Eye (tissue), 1 donor: ENCODE measurements at regions not wholly inside any gene's neighbourhood (a gene's known extent, or its start where the extent isn't known, plus 50 kb on each side); places are given as distances from the start of the nearest gene placed in this dataset.
A peak's percentile ranks its signal among the peaks of the same experiment; 100 is the strongest.
"Not testable (repeated sequence)": the region's sequence is repeated elsewhere in the genome, so short reads cannot be mapped to it uniquely, and the experiment has no call there.

Experiments
- DNase-seq: peaks from one replicate; pipeline ENCODE4 v3.0.0-alpha.2; 2015

DNA sequence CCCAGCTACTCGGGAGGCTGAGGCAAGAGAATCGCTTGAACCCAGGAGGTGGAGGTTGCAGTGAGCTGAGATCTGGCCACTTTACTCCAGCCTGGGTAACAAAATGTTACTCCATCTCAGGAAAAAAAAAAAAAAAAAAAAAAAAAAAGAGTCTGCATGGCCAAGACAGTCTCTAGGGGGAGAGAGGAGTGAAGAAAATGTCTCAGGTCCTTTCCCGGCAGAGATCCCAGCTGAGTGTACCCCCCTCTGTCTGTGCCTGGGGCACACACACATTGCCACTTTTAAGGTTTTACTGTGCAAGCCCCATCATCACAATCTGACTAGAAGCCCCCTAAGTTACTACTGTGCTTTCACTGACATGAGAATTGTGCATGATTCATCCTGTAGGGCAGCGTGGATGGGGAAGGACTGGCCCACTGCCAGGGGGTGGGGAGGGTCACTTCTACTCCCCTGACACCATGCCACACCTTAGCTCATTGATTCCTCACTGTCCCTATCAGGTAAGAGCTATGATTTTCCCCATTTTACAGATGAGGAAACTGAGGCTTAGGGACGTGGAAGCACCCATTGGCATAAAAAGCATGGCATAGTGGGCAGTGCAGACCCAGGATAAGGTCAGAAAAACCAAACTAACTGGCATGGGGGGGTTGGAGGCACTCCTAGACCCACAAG, 102.3 kb upstream of the LARP1 start:
- DNase-seq = no peak

DNA sequence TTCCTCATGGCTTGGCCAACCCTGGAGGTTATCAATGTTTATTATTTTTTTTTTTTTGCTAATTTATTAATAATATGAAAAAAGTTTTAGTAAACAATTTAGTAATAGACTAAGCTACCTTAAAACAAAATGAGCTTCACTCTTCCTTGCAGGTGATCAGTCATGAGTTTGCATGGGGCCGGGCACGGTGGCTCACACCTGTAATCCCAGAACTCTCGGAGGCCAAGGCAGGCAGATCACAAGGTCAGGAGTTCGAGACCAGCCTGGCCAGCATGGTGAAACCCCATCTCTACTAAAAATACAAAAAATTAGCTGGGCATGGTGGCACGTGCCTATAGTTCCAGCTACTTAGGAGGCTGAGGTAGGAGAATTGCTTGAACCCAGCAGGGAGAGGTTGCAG, 103.4 kb upstream of the LARP1 start:
- not testable (repeated sequence) for DNase-seq

DNA sequence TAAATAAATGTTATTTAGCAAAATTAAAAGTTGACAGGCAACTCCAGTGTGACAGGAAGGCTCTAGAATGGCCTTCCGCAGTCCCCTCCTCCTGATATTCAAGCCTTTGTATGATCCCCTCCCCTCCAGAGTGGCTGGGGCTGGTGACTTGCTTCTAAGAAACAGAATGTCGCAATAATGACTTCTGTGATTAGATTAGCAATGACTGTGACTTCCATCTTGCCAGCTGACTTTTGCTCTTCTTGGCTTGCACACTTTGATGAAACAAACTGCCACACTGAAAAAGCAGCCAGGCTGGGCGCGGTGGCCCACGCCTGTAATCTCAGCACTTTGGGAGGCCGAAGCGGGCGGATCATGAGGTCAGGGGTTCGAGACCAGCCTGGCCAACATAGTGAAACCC, 106.5 kb upstream of the LARP1 start:
- DNase-seq = no peak

DNA sequence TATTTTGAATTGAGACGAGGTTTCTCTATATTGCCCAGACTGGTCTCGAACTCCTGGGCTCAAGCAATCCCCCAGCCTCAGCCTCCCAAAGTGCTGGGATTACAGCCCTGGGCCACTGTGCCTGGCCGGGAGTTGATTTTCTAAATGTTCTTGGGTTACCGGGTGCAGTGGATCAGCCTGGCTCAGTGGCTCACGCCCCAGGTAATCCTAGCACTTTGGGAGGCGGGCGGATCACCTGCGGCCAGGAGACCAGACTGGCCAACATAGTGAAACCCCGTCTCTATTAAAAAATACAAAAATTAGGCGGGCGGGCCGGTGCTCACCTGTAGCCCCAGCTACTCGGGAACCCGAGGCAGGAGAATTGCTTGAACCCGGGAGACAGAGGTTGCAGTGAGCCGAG, 106.9 kb upstream of the LARP1 start:
- no peak for DNase-seq

DNA sequence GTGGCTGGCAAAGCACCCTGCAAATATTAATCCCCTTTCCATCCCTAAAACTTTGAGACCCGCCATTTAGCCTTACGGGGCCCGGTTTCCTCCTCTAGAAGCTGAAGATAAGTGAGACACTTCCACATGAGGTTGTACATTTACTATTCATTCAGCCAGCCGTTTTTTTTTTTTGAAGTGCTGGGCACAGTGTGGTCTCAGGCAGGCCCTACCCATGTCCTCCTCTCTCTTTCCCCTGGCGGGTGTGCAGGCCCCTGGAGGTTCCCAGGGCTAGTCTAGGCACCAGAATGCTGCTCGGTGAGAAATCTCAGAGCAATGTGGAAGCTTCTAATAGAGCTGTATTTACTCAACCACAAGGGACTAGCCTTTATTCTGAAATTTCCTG, 107.4 kb upstream of the LARP1 start:
- no peak for DNase-seq

DNA sequence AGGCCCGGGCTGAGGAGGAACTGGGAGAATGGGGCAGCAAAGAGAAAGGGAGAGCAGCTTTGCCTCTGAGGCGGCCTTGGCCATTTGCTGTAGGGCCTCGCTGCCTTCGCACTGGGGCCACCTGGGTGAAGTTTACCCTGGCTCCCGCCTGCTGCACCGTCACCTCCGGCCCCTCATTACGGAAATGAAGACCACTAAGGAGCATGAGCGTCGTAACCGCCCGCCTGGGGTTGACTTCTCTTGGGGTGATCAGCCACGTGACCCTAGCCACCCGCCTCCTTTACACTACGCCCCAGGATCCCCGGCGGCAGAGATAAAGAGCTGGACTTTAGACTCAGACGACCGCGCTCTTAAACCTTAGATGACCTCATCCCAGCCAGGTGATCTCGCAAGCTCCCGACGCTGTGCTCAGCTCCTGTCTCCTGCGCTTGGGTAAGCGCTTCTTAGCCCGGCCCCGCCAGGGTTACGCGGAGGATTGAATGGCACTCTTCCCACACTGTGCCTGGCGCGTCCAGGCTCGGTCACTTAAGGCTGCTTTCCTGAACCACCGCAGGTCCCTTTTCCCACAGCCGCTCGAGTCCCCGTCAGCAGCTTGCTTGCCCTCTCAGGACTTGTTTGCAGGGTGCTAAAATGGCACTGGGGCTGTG, 107.9 kb upstream of the LARP1 start:
- peak; percentile 68 for DNase-seq

DNA sequence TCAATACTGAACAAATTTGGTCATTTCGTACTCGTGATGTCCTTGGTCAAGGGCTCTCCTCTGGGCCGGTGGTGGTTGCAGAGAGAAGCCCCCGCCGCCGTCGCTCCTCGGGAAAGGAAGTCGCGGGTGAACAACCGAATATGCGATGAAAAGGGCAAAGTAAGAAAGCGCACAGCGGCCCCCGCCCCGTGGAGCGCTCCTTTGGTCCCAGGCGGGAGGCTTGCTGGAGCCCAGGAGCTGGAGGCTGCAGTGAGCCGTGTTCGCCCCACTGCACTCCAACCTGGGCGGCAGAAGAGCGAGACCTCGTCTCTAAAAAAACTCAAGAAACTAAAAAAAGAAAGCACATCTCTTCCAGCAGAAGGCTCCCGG, 108.4 kb upstream of the LARP1 start:
- no peak for DNase-seq

DNA sequence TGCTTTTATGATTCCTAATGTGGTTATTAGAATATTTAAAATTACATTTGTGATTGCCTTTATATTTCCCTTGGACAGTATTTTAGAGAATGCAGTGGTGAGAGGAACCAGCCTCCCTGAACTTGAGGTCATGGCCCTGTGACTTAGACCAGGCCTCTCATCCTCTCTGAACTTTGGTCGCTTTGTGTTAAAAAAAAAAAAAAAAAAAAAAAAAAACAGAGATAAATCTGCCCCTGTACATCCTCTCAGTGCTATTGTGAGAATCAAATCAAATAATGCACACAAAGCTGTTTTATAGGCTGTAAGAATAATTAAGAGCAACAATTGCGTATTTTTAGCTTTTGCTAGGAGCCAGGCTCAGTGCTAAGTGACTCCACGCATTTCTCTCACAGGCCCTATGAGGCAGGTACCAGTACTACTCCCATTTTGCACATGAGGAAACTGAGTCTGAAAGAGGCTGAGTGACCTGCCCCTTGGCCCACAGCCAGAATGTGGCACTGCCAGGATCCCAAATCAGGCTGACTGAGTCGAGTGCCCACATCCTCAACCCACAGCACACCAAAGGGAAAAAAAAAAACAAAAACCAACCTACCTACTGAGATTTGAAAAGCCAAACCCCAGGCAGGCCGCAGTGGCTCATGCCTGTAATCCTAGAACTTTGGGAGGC, 110.3 kb upstream of the LARP1 start:
- DNase-seq = no peak

DNA sequence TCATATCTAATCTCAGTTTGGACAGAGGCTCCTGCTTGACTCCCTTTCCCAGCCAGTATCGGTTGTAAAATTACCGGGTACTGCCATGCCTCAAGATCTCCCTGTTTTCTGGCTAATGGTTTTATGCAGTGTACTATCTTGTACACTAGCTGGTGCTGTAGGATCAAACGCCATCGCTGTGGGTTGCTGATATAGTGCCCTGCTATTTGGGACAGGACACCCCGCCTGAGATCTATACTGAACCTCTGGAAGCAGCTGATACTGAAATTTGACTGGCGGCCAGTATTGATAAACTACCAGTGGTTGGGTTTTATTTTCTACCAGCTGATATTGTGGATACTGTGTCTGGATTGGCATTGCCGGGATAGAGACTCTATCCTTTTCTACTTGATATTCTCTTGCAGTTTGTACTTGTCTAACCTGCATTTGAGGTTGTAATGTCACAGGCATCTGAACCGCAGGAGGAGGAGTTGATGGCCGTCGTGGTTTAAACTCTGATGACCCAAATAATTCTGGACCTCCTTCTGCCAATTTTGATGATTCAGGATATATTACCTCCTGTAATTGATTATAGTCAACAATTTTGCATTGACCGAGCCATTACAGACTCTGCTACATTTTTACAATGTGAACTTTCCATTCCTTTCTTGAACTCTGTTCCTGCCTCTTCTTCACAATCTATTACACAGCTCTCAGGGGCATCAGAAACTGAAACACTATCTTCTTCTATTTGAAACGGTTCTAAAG, 112.5 kb upstream of the LARP1 start:
- DNase-seq = peak; percentile 35

DNA sequence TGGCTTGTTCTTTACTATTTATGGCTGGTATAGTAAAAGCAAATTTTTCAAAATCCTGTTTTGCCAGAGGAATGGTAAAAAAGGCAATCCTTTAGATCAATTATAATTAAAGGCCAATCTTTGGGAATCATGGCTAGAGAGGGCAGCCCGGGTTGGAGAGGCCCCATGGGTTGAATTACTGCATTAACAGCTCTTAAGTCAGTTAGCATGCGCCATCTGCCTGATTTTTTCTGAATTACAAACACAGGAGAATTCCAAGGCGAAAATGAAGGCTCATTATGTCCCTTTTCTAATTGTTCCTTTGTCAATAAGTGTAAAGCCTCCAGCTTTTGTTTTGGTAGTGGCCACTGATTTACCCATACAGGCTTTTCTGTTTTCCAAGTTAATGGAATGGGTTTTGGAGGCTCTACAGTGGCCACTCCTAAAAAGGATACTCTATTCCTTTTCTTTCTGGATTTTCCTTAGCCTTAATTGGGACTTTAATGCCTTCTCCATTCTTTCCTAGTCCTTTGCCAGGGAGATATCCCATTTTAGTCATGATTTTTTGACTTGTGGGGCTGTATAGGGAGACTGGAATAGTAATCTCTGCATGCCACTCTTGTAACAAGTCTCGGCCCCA, 114.9 kb upstream of the LARP1 start:
- peak; percentile 49 for DNase-seq

DNA sequence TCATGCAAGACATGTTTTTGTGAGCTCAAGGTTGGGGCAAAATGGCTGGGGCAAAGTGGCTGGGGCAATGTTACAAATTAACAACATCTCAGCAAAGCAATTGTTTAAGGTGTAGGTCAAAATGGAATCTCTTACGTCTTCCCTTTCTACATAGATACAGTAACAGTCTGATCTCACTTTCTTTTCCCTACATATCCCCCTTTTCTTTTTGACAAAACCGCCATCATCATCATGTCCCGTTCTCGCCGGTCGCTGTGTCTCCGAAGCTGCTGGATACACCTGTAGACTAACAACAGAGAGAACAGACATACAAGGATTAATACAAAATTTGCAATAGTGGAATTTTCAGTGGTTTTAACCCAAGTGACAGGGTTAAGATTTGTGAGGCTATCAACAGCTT, 118.4 kb upstream of the LARP1 start:
- DNase-seq = not testable (repeated sequence)

DNA sequence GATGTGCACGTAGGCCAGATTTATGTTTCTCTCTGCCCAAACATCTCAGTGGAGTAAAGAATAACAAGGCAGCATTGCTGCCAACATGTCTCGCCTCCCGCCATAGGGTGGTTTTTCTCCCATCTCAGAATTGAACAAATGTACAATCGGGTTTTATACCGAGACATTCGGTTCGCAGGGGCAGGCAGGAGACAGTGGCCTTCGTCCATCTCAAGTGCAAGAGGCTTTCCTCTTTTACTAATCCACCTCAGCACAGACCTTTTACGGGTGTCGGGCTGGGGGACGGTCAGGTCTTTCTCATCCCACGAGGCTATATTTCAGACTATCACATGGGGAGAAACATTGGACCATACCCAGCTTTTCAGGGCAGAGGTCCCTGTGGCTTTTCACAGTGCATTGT, 118.9 kb upstream of the LARP1 start:
- not testable (repeated sequence) for DNase-seq

DNA sequence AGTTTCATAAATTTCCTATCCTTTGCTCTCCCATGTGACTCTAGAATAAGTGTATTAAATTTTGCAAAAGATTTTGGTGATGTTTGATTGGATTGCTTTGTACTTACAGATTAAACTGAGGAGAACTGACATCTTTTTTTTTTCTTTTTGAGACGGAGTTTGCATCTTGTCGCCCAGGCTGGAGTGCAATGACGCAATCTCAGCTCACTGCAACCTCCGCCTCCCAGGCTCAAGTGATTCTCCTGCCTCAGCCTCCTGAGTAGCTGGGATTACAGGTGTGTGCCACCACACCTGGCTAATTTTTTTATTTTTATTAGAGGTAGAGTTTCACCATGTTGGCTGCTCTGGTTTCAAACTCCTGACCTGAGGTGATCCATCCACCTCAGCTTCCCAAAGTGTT, 121.4 kb upstream of the LARP1 start:
- DNase-seq = not testable (repeated sequence)

DNA sequence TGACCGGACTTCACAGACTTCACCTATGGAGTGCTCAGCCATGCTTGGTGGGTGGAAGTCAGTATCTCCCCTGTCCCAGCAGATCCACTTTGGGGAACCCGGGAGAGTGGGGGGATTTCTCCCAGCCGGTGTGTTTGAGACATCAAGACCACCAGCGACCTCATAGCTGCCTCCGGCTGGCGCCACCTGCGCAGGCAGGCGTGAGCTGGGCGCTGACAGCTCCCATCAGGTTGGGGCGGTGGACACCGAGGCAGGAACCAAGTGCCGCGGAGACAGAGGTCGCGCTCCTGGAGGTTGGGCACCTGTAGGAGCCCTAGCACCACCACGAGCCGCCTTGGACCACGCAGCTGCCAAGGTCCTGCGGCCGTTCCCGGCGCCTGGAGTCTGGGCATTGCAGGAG, 124.0 kb upstream of the LARP1 start:
- DNase-seq = no peak

DNA sequence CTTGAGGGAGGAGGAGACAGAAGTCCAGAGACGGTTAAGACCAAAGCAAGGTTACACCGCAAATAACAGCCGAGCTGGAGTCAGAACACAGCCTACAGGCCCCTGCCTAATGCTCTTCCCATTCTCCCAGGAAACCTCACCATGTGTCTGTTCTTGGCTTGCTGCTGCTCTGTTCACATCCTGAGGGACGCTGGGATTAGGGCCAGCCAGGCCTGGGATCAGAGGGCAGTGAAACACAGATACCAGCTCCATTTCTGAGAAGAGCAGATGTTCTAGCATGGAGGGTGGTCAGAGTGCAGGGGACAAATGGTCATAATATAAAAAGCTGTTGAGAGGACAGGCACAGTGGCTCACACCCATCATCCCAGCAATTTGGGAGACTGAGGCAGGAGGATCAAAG, 124.8 kb upstream of the LARP1 start:
- no peak for DNase-seq

DNA sequence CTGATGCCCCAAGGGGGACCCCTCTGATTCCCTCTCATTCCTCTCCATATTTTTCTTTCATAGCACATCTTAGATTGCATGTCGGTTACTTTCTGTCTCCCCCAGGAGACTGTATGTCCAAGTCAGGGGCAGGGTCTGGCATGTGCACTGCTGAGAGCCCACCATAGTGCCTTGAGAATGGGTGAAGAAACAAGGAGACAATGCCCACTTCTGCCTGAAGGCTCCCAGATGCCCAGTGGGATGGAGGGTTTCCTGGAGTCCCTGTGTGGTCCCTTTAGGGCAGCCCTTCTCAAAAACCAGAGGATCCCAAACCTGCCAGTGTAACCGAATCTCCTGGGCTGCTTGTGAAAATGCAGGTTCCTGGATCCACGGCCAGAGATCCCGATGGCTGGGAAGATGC, 126.5 kb upstream of the LARP1 start:
- no peak for DNase-seq

DNA sequence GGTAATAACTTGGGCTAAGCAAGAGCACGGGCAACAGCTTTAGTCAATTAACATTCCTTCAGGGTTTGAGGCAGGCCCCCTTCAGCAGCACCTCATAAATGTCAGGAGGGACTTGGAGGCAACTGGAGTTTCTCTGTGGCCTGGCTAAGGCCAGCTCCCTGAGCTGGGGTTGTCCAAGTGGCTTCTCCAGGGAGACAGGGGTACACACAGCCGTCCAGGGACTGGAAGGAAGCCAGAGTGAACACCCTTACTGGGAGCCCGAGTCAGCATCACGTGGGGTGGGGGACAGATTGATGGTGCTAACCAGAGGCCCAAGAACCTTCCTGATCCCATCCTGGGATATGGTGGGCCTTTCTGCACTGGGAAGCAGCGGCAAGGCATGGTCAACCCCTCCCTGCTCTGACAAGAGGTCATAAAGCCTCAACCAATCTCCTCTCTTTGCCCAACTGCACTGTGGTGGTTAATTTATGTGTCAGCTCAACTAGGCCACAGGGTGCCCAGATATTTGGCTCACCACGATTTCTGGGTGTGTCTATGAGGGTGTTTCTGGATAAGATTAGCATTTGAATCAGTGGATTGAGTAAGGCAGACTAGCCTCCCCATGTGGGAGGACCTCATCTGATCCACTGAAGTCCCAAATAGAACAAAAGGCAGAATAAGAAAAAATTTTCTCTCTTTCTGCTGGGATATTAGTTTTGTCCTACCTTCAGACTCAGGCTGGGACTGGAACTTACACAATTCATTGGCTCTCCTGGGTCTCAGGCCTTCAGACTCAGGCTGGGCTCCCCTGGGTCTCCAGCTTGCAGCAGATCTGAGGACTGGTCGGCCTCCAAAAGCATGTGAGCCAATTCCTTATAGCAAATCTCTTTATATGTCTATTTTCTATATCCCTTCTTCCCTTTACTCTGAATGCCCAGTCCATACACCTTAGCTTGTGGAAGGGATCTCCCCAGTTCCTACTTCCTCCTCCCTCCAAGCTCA, 127.2 kb upstream of the LARP1 start:
- DNase-seq = no peak

DNA sequence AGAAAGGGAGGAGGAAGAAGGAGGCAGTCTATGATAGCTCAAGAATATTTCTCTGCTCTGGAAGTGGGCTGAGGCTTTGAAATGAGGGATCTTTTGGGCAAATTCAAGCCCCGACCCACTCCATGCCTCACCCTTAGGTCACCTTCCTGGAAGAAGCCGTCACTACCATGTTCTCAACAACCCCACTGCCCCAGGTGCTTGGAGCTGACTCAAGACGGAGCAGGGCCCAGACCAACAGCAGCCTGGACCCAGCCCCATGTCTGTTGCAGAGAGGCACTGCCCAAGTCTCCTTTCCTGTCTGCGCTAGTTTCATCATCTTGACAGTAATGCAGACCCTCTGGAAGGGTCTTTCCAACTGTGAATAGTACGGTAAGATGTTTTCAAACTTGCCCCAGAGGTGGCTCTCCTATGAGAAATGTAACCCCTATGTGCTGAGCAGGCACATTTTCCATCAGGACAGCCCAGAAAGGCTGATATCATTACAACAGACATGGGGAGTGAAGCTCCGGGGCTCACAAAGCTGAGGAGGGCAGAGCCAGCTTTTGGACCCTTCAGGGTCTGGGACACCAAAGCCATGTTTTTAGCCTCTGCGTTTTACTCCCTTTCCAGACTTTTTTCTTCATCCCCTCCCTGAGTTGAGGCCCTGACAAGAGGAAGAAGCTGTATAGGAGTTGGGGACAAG, 128.2 kb upstream of the LARP1 start:
- DNase-seq = no peak

DNA sequence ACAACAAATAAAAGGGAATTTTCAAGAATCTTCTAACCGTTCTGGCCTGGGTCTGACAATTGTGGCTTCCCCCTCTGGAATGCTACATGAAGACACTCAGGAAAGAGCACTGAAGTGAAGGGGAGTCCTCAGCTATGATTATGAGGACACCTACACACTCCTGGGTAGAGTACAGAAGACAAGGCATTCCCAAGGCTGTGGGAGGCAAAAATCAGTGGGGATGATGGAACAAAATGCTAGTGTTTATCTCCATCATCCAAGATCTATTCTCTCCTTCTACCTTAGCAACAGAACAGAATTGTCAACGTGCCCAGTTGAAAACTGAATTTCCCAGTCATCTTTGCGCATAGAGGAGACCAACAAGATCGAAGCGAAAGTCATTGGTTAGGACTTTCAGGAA, 130.1 kb upstream of the LARP1 start:
- DNase-seq = no peak

DNA sequence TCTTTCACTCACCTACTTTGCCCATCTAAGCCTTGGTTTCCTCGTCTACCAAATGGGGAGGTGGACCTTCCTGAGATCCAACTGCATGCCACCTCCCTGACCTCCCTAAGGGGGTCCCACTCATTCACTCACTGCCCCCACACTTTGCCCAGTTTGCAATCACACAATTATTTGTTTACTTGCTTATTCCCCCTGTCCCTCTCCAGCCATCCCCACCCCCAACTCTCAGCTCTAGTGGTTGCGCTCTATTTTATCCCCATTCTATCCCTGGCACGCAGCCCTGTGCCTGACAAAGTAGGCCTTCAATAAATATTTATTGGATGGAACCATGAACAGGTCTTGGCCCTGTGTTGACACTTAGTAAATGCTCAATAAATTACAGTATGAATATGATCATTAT, 130.8 kb upstream of the LARP1 start:
- DNase-seq = no peak

DNA sequence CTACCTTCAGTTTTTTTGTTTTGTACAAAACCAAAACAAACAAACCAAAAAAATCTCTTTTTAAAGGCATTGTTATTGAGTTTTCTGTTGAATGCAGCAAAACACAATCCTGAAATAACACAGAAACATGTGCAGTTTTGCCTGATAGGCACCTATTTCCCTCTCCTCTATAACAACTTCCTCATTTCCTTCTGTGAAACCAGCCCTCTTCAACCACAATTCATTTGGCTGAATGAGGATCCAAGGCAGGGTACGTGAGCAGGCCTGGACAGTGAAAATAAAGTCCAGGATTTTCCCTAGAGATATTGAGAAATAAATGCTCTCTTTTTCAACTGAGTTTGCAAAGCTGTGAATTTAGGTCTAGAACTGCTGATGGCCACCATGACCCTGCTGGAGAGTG, 134.8 kb upstream of the LARP1 start:
- DNase-seq = no peak

DNA sequence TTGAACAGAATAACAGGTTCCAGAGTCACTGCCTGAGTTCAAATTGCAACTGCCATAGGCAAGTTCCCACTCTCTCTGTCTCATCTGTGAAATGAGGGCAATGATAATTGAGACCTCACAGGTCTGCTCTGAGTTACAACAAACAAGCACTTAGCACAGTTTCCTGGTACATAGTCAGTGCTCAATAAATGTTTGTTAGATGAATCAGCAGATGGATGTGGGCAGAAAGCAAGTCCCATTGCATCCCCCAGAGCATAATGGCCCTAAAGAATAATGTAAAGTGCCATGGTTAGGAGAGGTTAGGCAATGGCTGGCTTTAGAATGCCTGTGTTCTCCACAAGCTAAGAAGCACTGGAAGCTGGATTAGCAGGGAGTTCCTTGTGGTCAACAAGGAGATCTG, 136.5 kb upstream of the LARP1 start:
- DNase-seq = no peak
